H9 (cell line): ENCODE measurements at regions not wholly inside any gene's neighbourhood (a gene's known extent, or its start where the extent isn't known, plus 50 kb on each side); places are given as distances from the start of the nearest gene placed in this dataset.

Experiments used
- DNase-seq: peaks from one replicate; pipeline ENCODE4 v3.0.0-alpha.2; 2017
- H2AFZ ChIP-seq: one replicate; pipeline ENCODE4 v1.6.1; 2013; ENCODE audit warnings: mild to moderate bottlenecking, low read length, control low read depth, moderate library complexity
- H2AK5ac ChIP-seq: 2 replicates; pipeline ENCODE4 v1.6.1; 2013; ENCODE audit warnings: low read length, control low read depth, mixed read lengths; ENCODE audit not compliant: insufficient read length
- H2BK120ac ChIP-seq: one replicate; pipeline ENCODE4 v1.6.1; 2013; ENCODE audit warnings: low read depth, mild to moderate bottlenecking, low read length, control low read depth, inconsistent platforms; ENCODE audit not compliant: poor library complexity, severe bottlenecking
- H2BK12ac ChIP-seq: 2 replicates; pipeline ENCODE4 v1.6.1; 2013; ENCODE audit warnings: low read length, control low read depth, mixed read lengths, low read depth; ENCODE audit not compliant: insufficient read length
- H2BK15ac ChIP-seq: 2 replicates; pipeline ENCODE4 v1.6.1; 2013; ENCODE audit warnings: low read depth, low read length, control low read depth
- H2BK20ac ChIP-seq: one replicate; pipeline ENCODE4 v1.6.1; 2013; ENCODE audit warnings: low read depth, mild to moderate bottlenecking, low read length, control low read depth, inconsistent platforms; ENCODE audit not compliant: poor library complexity, severe bottlenecking
- H2BK5ac ChIP-seq: 2 replicates; pipeline ENCODE4 v1.6.1; 2013; ENCODE audit warnings: low read length, control low read depth, mixed read lengths; ENCODE audit not compliant: insufficient read length
- H3K14ac ChIP-seq: 2 replicates; pipeline ENCODE4 v1.6.1; 2013; ENCODE audit warnings: low read length, control low read depth; ENCODE audit not compliant: insufficient read depth
- H3K18ac ChIP-seq: 2 replicates; pipeline ENCODE4 v1.6.1; 2013; ENCODE audit warnings: low read depth, mild to moderate bottlenecking, mixed read lengths, low read length, control low read depth; ENCODE audit not compliant: insufficient read length
- H3K23ac ChIP-seq: 2 replicates; pipeline ENCODE4 v1.6.1; 2013; ENCODE audit warnings: low read length, control low read depth, mixed read lengths, low read depth; ENCODE audit not compliant: insufficient read length
- H3K23me2 ChIP-seq: 2 replicates; pipeline ENCODE4 v1.6.1; 2013; ENCODE audit warnings: low read depth, mild to moderate bottlenecking, mixed read lengths, low read length, control low read depth; ENCODE audit not compliant: insufficient read length, poor library complexity, severe bottlenecking
- H3K27ac ChIP-seq: 2 replicates; pipeline ENCODE4 v1.5.1; 2013; ENCODE audit warnings: low read length, control low read depth, mixed read lengths, low read depth; ENCODE audit not compliant: insufficient read length
- H3K27me3 ChIP-seq: 2 replicates; pipeline ENCODE4 v1.6.1; 2013; ENCODE audit warnings: low read length, control low read depth, inconsistent platforms; ENCODE audit not compliant: insufficient read depth
- H3K4ac ChIP-seq: 2 replicates; pipeline ENCODE4 v1.6.1; 2013; ENCODE audit warnings: low read depth, mild to moderate bottlenecking, control low read depth, inconsistent platforms, low read length, moderate library complexity
- H3K4me1 ChIP-seq: 2 replicates; pipeline ENCODE4 v1.6.1; 2013; ENCODE audit warnings: low read length, control low read depth, inconsistent platforms; ENCODE audit not compliant: insufficient read depth
- H3K4me2 ChIP-seq: 2 replicates; pipeline ENCODE4 v1.6.1; 2013; ENCODE audit warnings: low read length, control low read depth, mixed read lengths; ENCODE audit not compliant: insufficient read length, insufficient read depth
- H3K56ac ChIP-seq: 2 replicates; pipeline ENCODE4 v1.6.1; 2013; ENCODE audit warnings: low read depth, mild to moderate bottlenecking, mixed read lengths, low read length, control low read depth; ENCODE audit not compliant: insufficient read length
- H3K79me1 ChIP-seq: 2 replicates; pipeline ENCODE4 v1.6.1; 2013; ENCODE audit warnings: low read depth, mild to moderate bottlenecking, moderate library complexity, low read length, control low read depth, inconsistent platforms; ENCODE audit not compliant: insufficient read depth, poor library complexity, severe bottlenecking
- H3K79me2 ChIP-seq: 2 replicates; pipeline ENCODE4 v1.6.1; 2013; ENCODE audit warnings: low read length, control low read depth, inconsistent platforms; ENCODE audit not compliant: insufficient read depth
- H3K9ac ChIP-seq: 2 replicates; pipeline ENCODE4 v1.6.1; 2013; ENCODE audit warnings: low read length, control low read depth, mixed read lengths; ENCODE audit not compliant: insufficient read length; ENCODE audit errors: extremely low read depth
- H3K9me3 ChIP-seq: one replicate; pipeline ENCODE4 v1.6.1; 2013; ENCODE audit warnings: low read depth, low read length, inconsistent platforms; ENCODE audit not compliant: control insufficient read depth
- H3T11ph ChIP-seq: one replicate; pipeline ENCODE4 v1.6.1; 2013; ENCODE audit warnings: mild to moderate bottlenecking, low read length, control low read depth, inconsistent platforms
- H4K20me1 ChIP-seq: one replicate; pipeline ENCODE4 v1.6.1; 2013; ENCODE audit not compliant: control insufficient read depth, insufficient read length, insufficient read depth
- H4K5ac ChIP-seq: 2 replicates; pipeline ENCODE4 v1.6.1; 2013; ENCODE audit warnings: low read depth, mild to moderate bottlenecking, mixed read lengths, low read length, control low read depth; ENCODE audit not compliant: insufficient read length
- H4K8ac ChIP-seq: replicated peaks from 2 replicates; pipeline ENCODE4 v1.6.1; 2013; ENCODE audit warnings: low read length, control low read depth, mixed read lengths, low read depth; ENCODE audit not compliant: insufficient read length
- H4K91ac ChIP-seq: 2 replicates; pipeline ENCODE4 v1.6.1; 2013; ENCODE audit warnings: low read depth, mild to moderate bottlenecking, moderate library complexity, mixed read lengths, low read length, control low read depth; ENCODE audit not compliant: insufficient read length
- H3K27ac Mint-ChIP-seq, 3 experiments: 2 replicates in 2 of 3; 3 replicates in 1 of 3; pipeline ENCODE4 v1.8.0; 2020 to 2021; ENCODE audit warnings: mixed read lengths in 3 of 3, mild to moderate bottlenecking in 1 of 3, moderate library complexity in 1 of 3
- H3K27me3 Mint-ChIP-seq: 2 replicates; pipeline ENCODE4 v1.8.0; 2021; ENCODE audit warnings: low read depth, mild to moderate bottlenecking, moderate library complexity, mixed read lengths
- H3K36me3 Mint-ChIP-seq, 3 experiments: 2 replicates in 2 of 3; 3 replicates in 1 of 3; pipeline ENCODE4 v1.8.0; 2020 to 2021; ENCODE audit warnings: low read depth in 3 of 3, mixed read lengths in 3 of 3; ENCODE audit not compliant: insufficient read depth in 1 of 3
- H3K4me1 Mint-ChIP-seq, 2 experiments: 2 replicates each; pipeline ENCODE4 v1.8.0; 2020; ENCODE audit warnings: mixed read lengths in 2 of 2
- H3K4me3 Mint-ChIP-seq, 2 experiments: 2 replicates in 1 of 2; 3 replicates in 1 of 2; pipeline ENCODE4 v1.8.0; 2020 to 2021; ENCODE audit warnings: mild to moderate bottlenecking in 2 of 2, mixed read lengths in 2 of 2, moderate library complexity in 1 of 2
- H3K9me3 Mint-ChIP-seq, 2 experiments: 2 replicates in 1 of 2; 3 replicates in 1 of 2; pipeline ENCODE4 v1.8.0; 2020; ENCODE audit warnings: mild to moderate bottlenecking in 2 of 2, mixed read lengths in 2 of 2, moderate library complexity in 1 of 2
- WGBS: extraction: QIAGEN DNeasy Blood & Tissue Kit; methylation state at CpG from one replicate; pipeline ENCODE4 v1.1.7; 2013; ENCODE audit warnings: missing lambda C conversion rate, low lambda C conversion rate, mixed read lengths; ENCODE audit not compliant: insufficient read length; ENCODE audit errors: extremely low coverage; 5-methylcytosine and 5-hydroxymethylcytosine counted together
- TF ChIP-seq, protein P1 (sequence below): fragments of 200-600 bp; sonication (generic); conservative IDR thresholded peaks from 3 replicates; pipeline ENCODE4 v1.8.0; 2021; ENCODE audit warnings: antibody characterized with exemption, mild to moderate bottlenecking

DNA sequence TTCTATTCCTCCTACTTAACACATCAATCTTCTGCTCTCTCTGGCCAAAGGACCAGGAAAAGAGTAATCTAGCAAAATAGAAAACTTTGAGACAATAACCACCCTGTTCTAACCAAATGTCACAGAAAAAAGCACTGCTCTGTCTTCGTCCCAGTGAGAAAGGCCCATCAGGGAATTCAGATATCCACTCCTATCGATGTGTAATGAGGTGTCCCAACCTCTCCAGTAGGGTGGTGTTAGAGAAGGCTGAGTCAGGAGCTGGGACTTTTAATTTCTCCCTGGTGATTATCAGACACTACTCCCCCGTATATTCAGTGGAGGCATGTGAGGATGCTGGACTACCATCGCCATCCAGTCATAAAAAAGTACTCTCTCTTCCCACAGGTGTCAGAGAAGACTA lies 130.3 kb downstream of the TMTC3 start:
- Histone ChIP-seq H2AFZ (no peak overlapping the region), H3K14ac (no peak overlapping the region), H3K9me3 (no peaks in the 10 kb centered on the region), H4K8ac (no peak overlapping the region), H3K18ac (no peak overlapping the region), H3K4me2 (no peak overlapping the region), H2BK15ac (no peak overlapping the region), H3K4me1 (no peaks in the 10 kb centered on the region), H3K27ac (no peak overlapping the region), H3K23ac (no peak overlapping the region), H2AK5ac (no peak overlapping the region), H2BK20ac (no peak overlapping the region), H3K56ac (no peak overlapping the region), H3K79me1 (no peaks in the 10 kb centered on the region), H2BK120ac (no peak overlapping the region), H4K91ac (no peak overlapping the region), H4K20me1 (no peaks in the 10 kb centered on the region), H2BK12ac (no peak overlapping the region), H3K23me2 (no peaks in the 10 kb centered on the region), H2BK5ac (no peak overlapping the region), H4K5ac (no peak overlapping the region), H3K79me2 (no peaks in the 10 kb centered on the region), H3T11ph (no peak overlapping the region), H3K27me3 (no peaks in the 10 kb centered on the region), H3K4ac (no peak overlapping the region), H3K9ac (no peak overlapping the region)
- no peaks in the 10 kb centered on the region; a peak in 1 of 7 replicates for H3K36me3 Mint-ChIP-seq
- peaks cover 0 to 2% of the 10 kb centered on the region in 2 experiments; a peak in 1 of 4 replicates for H3K4me1 Mint-ChIP-seq
- no peaks in the 10 kb centered on the region for H3K27me3 Mint-ChIP-seq
- H3K9me3 Mint-ChIP-seq: no peaks in the 10 kb centered on the region
- H3K4me3 Mint-ChIP-seq: no peak overlapping the region
- TF ChIP-seq, protein P1, sequence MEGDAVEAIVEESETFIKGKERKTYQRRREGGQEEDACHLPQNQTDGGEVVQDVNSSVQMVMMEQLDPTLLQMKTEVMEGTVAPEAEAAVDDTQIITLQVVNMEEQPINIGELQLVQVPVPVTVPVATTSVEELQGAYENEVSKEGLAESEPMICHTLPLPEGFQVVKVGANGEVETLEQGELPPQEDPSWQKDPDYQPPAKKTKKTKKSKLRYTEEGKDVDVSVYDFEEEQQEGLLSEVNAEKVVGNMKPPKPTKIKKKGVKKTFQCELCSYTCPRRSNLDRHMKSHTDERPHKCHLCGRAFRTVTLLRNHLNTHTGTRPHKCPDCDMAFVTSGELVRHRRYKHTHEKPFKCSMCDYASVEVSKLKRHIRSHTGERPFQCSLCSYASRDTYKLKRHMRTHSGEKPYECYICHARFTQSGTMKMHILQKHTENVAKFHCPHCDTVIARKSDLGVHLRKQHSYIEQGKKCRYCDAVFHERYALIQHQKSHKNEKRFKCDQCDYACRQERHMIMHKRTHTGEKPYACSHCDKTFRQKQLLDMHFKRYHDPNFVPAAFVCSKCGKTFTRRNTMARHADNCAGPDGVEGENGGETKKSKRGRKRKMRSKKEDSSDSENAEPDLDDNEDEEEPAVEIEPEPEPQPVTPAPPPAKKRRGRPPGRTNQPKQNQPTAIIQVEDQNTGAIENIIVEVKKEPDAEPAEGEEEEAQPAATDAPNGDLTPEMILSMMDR: no peak
- no peak for DNase-seq
- no peak overlapping the region for H3K27ac Mint-ChIP-seq
- no CpG with 5 or more reads among the region's 4 CpGs for WGBS
